Glomerular endothelial cell (primary cell): ENCODE measurements at regions not wholly inside any gene's neighbourhood (a gene's known extent, or its start where the extent isn't known, plus 50 kb on each side); places are given as distances from the start of the nearest gene placed in this dataset.
"Not testable (repeated sequence)": the region's sequence is repeated elsewhere in the genome, so short reads cannot be mapped to it uniquely, and the experiment has no call there.

Experiments
- DNase-seq: peaks from one replicate; pipeline ENCODE4 v3.0.0-alpha.2; 2011; ENCODE audit warnings: low read depth, low spot score; ENCODE audit errors: extremely low read depth

GRCh38 chr19:37303591-37304171 is 67.2 kb upstream of the ZNF527 start:
- DNase-seq, result no peak

- no peak for DNase-seq
These were observed 66.6 kb upstream of the ZNF527 start for GRCh38 chr19:37304190-37304883.

- no peak for DNase-seq
These were observed 66.0 kb upstream of the ZNF527 start for GRCh38 chr19:37304884-37305255.

- no peak for DNase-seq
These were observed 64.4 kb upstream of the ZNF527 start for GRCh38 chr19:37306383-37306963.

GRCh38 chr19:37309834-37310575 is 60.9 kb upstream of the ZNF527 start:
- DNase-seq, result no peak

GRCh38 chr19:37312531-37313334 is 58.2 kb upstream of the ZNF527 start:
- not testable (repeated sequence) for DNase-seq

GRCh38 chr19:37313335-37313627 is 57.6 kb upstream of the ZNF527 start:
- DNase-seq, result no peak

- peak; percentile 96 for DNase-seq
These were observed 53.3 kb upstream of the ZNF527 start for GRCh38 chr19:37317403-37318209.

- not testable (repeated sequence) for DNase-seq
These were observed 49.9 kb upstream of the ZNF527 start for GRCh38 chr19:37320988-37321387.
